IMR-90 (cell line): ENCODE measurements at regions not wholly inside any gene's neighbourhood (a gene's known extent, or its start where the extent isn't known, plus 50 kb on each side); places are given as distances from the start of the nearest gene placed in this dataset.

Experiments
- ATAC-seq: fragments of 200-7000 bp; cut with Tn5 transposase; 2 replicates; pipeline ENCODE4 v1.9.1; 2020; ENCODE audit warnings: low read depth, mild to moderate bottlenecking, moderate library complexity
- BruUV-seq: library from RNA; stranded (reverse); fragments of 400-500 nt; replicated peaks from 2 replicates; lab custom pipeline; 2021; lab: Mats Ljungman, UMichigan
- CTCF ChIA-PET: fragments of 300-600 bp; formaldehyde crosslinking; extraction: SDS; loops from one replicate; lab custom pipeline; 2021; ENCODE audit warnings: antibody characterized with exemption; lab: Yijun Ruan, JAX
- POLR2A ChIA-PET: fragments of 300-600 bp; sonication (Branson Sonifier 250); formaldehyde crosslinking; loops from one replicate; lab custom pipeline; 2022; ENCODE audit warnings: antibody characterized with exemption; ENCODE audit not compliant: unreplicated experiment; lab: Charles Lee
- DNase-seq: peaks from one replicate; pipeline ENCODE4 v3.0.0; 2013
- H2AFZ ChIP-seq: replicated peaks from 2 replicates; pipeline ENCODE3; 2013; ENCODE audit warnings: low read length, mild to moderate bottlenecking; ENCODE audit not compliant: poor library complexity
- H2AK5ac ChIP-seq: 2 replicates; pipeline ENCODE4 v1.6.1; 2013; ENCODE audit warnings: low read depth, low read length, inconsistent platforms
- H2AK9ac ChIP-seq: replicated peaks from 2 replicates; pipeline ENCODE3; 2013; ENCODE audit warnings: mild to moderate bottlenecking, low read depth, low read length, moderate library complexity; ENCODE audit not compliant: poor library complexity
- H2BK120ac ChIP-seq: 2 replicates; pipeline ENCODE4 v1.6.1; 2013; ENCODE audit warnings: low read depth, low read length, inconsistent platforms
- H2BK15ac ChIP-seq: 3 replicates; pipeline ENCODE4 v1.6.1; 2013; ENCODE audit warnings: low read depth, low read length, inconsistent platforms
- H2BK20ac ChIP-seq: 2 replicates; pipeline ENCODE4 v1.6.1; 2013; ENCODE audit warnings: low read depth, mild to moderate bottlenecking, inconsistent platforms, low read length, moderate library complexity
- H2BK5ac ChIP-seq: 2 replicates; pipeline ENCODE4 v1.6.1; 2013; ENCODE audit warnings: mild to moderate bottlenecking, low read depth, low read length, inconsistent platforms; ENCODE audit not compliant: poor library complexity, severe bottlenecking
- H3K14ac ChIP-seq: replicated peaks from 2 replicates; pipeline ENCODE4 v1.6.1; 2013; ENCODE audit warnings: low read depth, low read length, inconsistent platforms
- H3K18ac ChIP-seq: 2 replicates; pipeline ENCODE4 v1.6.1; 2013; ENCODE audit warnings: low read depth, low read length, control low read depth
- H3K23ac ChIP-seq: 2 replicates; pipeline ENCODE4 v1.6.1; 2013; ENCODE audit warnings: low read depth, low read length, inconsistent platforms
- H3K27ac ChIP-seq: 2 replicates; pipeline ENCODE4 v1.5.1; 2013; ENCODE audit warnings: mild to moderate bottlenecking, control low read depth, low read length; ENCODE audit not compliant: insufficient read depth
- H3K27me3 ChIP-seq: 2 replicates; pipeline ENCODE4 v1.6.1; 2013; ENCODE audit warnings: low read length; ENCODE audit not compliant: control insufficient read depth, insufficient read depth
- H3K36me3 ChIP-seq: 2 replicates; pipeline ENCODE4 v1.6.1; 2013; ENCODE audit warnings: low read length, mixed read lengths; ENCODE audit not compliant: control insufficient read depth, insufficient read depth
- H3K4ac ChIP-seq: 2 replicates; pipeline ENCODE4 v1.6.1; 2013; ENCODE audit warnings: low read depth, low read length, inconsistent platforms
- H3K4me1 ChIP-seq: 2 replicates; pipeline ENCODE4 v1.6.1; 2013; ENCODE audit warnings: low read length, mixed read lengths; ENCODE audit not compliant: control insufficient read depth, insufficient read depth
- H3K4me2 ChIP-seq: 2 replicates; pipeline ENCODE4 v1.6.1; 2013; ENCODE audit warnings: low read depth, mild to moderate bottlenecking, control low read depth, low read length, moderate library complexity
- H3K4me3 ChIP-seq: 2 replicates; pipeline ENCODE4 v1.5.1; 2013; ENCODE audit warnings: low read depth, mild to moderate bottlenecking, control low read depth, low read length, moderate library complexity; ENCODE audit not compliant: insufficient read depth
- H3K56ac ChIP-seq: 2 replicates; pipeline ENCODE4 v1.6.1; 2013; ENCODE audit warnings: low read length, inconsistent platforms; ENCODE audit not compliant: insufficient read depth; ENCODE audit errors: extremely low read depth
- H3K79me1 ChIP-seq, 2 experiments: 2 replicates each; pipeline ENCODE4 v1.6.1; 2013; ENCODE audit warnings: low read length in 2 of 2, inconsistent platforms in 1 of 2, low read depth in 1 of 2
- H3K9ac ChIP-seq: 2 replicates; pipeline ENCODE4 v1.6.1; 2013; ENCODE audit warnings: low read depth, low read length, control low read depth
- H3K9me1 ChIP-seq: 2 replicates; pipeline ENCODE4 v1.6.1; 2013; ENCODE audit warnings: low read length, inconsistent platforms; ENCODE audit not compliant: insufficient read depth
- H3K9me3 ChIP-seq: 2 replicates; pipeline ENCODE4 v1.6.1; 2013; ENCODE audit warnings: low read length; ENCODE audit not compliant: control insufficient read depth, insufficient read depth
- H4K20me1 ChIP-seq: 2 replicates; pipeline ENCODE4 v1.6.1; 2013; ENCODE audit warnings: low read length, inconsistent platforms; ENCODE audit not compliant: insufficient read depth
- H4K5ac ChIP-seq: 2 replicates; pipeline ENCODE4 v1.6.1; 2013; ENCODE audit warnings: mild to moderate bottlenecking, low read depth, low read length, control low read depth
- H4K8ac ChIP-seq, 2 experiments: 2 replicates each; pipeline ENCODE4 v1.6.1; 2013; ENCODE audit warnings: low read depth in 2 of 2, low read length in 2 of 2, control low read depth in 1 of 2, inconsistent platforms in 1 of 2
- H4K91ac ChIP-seq: 2 replicates; pipeline ENCODE4 v1.6.1; 2013; ENCODE audit warnings: low read depth, low read length, inconsistent platforms; ENCODE audit not compliant: insufficient read depth
- CEBPB ChIP-seq: IDR thresholded peaks from 2 replicates; pipeline ENCODE4 v1.6.1; 2012; ENCODE audit warnings: low read depth, low read length, improper control_type of control experiment
- CHD1 ChIP-seq: IDR thresholded peaks from 2 replicates; pipeline ENCODE4 v1.6.1; 2012; ENCODE audit warnings: low read depth, low read length, improper control_type of control experiment
- FOS ChIP-seq: fragments of 150-350 bp; IDR thresholded peaks from 2 replicates; pipeline ENCODE4 v1.6.1; 2016; ENCODE audit warnings: low read depth, low read length
- MAFK ChIP-seq: IDR thresholded peaks from 2 replicates; pipeline ENCODE4 v1.6.1; 2012; ENCODE audit warnings: low read depth, low read length, improper control_type of control experiment
- MAZ ChIP-seq: IDR thresholded peaks from 2 replicates; pipeline ENCODE4 v1.6.1; 2012; ENCODE audit warnings: low read depth, mild to moderate bottlenecking, low read length, improper control_type of control experiment, moderate library complexity, borderline replicate concordance
- MXI1 ChIP-seq: IDR thresholded peaks from 2 replicates; pipeline ENCODE4 v1.6.1; 2012; ENCODE audit warnings: low read depth, mild to moderate bottlenecking, low read length, moderate library complexity, borderline replicate concordance
- NFE2L2 ChIP-seq: fragments of 150-350 bp; IDR thresholded peaks from 2 replicates; pipeline ENCODE4 v1.6.1; 2016; ENCODE audit warnings: low read depth, mild to moderate bottlenecking, low read length
- POLR2A ChIP-seq: IDR thresholded peaks from 2 replicates; pipeline ENCODE4 v1.6.1; 2012; ENCODE audit warnings: mild to moderate bottlenecking, low read depth, low read length
- RAD21 ChIP-seq: IDR thresholded peaks from 2 replicates; pipeline ENCODE4 v1.6.1; 2012; ENCODE audit warnings: low read length, improper control_type of control experiment
- RCOR1 ChIP-seq: IDR thresholded peaks from 2 replicates; pipeline ENCODE4 v1.6.1; 2012; ENCODE audit warnings: mild to moderate bottlenecking, low read length, improper control_type of control experiment; ENCODE audit not compliant: insufficient replicate concordance
- RFX5 ChIP-seq: IDR thresholded peaks from 2 replicates; pipeline ENCODE4 v1.8.0; 2012; ENCODE audit warnings: low read depth, mild to moderate bottlenecking, low read length, moderate library complexity
- SMC3 ChIP-seq: fragments of 150-350 bp; IDR thresholded peaks from 2 replicates; pipeline ENCODE4 v1.6.1; 2016; ENCODE audit warnings: low read depth, mild to moderate bottlenecking, antibody characterized with exemption, low read length, moderate library complexity
- WGBS, 2 experiments: methylation state at CpG; one replicate each; pipeline versions ENCODE4 v1.1.5 to v1.1.7; 2013; ENCODE audit warnings: missing lambda C conversion rate in 2 of 2; ENCODE audit not compliant: insufficient read length in 1 of 2; ENCODE audit errors: extremely low coverage in 2 of 2; 5-methylcytosine and 5-hydroxymethylcytosine counted together
- dilution Hi-C: fragments of 300-500 bp; cut with HindIII; formaldehyde crosslinking; loops from one replicate; pipeline ENCODE4 v1.14.3; 2018; ENCODE audit warnings: low sequenced_read_pairs; ENCODE audit not compliant: unreplicated experiment
- in situ Hi-C: fragments of 300-500 bp; cut with MboI; formaldehyde crosslinking; loops from 3 replicates; pipeline ENCODE4 v1.14.3; 2019; ENCODE audit warnings: low sequenced_read_pairs, inconsistent platforms, mixed read lengths
- intact Hi-C: fragments of 100-400 bp; cut with micrococcal nuclease; formaldehyde crosslinking; loops from 2 replicates; pipeline ENCODE4 v1.10.0; 2022
- TF ChIP-seq, protein P1 (sequence below): conservative IDR thresholded peaks from 2 replicates; pipeline ENCODE4 v1.5.1; 2012; ENCODE audit warnings: mild to moderate bottlenecking, low read depth, low read length, improper control_type of control experiment
- TF ChIP-seq, protein P2 (sequence below): fragments of 150-350 bp; IDR thresholded peaks from 2 replicates; pipeline ENCODE4 v1.6.1; 2016; ENCODE audit warnings: low read depth, mild to moderate bottlenecking, low read length, moderate library complexity, borderline replicate concordance

DNA sequence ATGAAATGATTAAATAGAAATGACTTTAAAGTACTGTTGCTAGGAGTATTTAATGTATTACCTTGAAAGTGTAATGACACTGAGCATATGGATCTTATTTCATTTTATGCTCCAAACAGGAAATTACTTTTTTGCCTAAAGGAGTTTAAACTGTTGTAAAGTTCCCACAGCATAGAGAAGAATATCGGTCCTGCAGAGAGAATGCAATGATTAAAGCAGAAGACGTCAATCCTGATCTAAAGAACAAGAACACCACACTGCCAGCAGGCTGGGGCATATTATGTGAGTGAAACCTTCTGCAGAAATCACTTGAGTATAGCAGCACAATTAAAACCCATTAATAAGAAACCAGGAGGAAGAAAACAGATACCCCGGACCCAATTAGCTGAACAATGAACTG, 72.8 kb upstream of the CAMK2D start:
- TF ChIP-seq RCOR1 (no peak), CEBPB (no peak), SMC3 (no peak), CHD1 (no peak), MAFK (no peak), FOS (no peak), RFX5 (no peak), POLR2A (no peak), MXI1 (no peak), RAD21 (no peak), MAZ (no peak), NFE2L2 (no peak)
- TF ChIP-seq, protein P1, sequence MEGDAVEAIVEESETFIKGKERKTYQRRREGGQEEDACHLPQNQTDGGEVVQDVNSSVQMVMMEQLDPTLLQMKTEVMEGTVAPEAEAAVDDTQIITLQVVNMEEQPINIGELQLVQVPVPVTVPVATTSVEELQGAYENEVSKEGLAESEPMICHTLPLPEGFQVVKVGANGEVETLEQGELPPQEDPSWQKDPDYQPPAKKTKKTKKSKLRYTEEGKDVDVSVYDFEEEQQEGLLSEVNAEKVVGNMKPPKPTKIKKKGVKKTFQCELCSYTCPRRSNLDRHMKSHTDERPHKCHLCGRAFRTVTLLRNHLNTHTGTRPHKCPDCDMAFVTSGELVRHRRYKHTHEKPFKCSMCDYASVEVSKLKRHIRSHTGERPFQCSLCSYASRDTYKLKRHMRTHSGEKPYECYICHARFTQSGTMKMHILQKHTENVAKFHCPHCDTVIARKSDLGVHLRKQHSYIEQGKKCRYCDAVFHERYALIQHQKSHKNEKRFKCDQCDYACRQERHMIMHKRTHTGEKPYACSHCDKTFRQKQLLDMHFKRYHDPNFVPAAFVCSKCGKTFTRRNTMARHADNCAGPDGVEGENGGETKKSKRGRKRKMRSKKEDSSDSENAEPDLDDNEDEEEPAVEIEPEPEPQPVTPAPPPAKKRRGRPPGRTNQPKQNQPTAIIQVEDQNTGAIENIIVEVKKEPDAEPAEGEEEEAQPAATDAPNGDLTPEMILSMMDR = no peak
- TF ChIP-seq, protein P2, sequence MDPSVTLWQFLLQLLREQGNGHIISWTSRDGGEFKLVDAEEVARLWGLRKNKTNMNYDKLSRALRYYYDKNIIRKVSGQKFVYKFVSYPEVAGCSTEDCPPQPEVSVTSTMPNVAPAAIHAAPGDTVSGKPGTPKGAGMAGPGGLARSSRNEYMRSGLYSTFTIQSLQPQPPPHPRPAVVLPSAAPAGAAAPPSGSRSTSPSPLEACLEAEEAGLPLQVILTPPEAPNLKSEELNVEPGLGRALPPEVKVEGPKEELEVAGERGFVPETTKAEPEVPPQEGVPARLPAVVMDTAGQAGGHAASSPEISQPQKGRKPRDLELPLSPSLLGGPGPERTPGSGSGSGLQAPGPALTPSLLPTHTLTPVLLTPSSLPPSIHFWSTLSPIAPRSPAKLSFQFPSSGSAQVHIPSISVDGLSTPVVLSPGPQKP = no peak
- WGBS, 2 experiments = no CpG with 5 or more reads among the region's 3 CpGs
- ChIA-PET POLR2A (no interaction called here), CTCF (no interaction called here)
- Histone ChIP-seq H2BK120ac (peak overlapping the region; percentile 60), H2AFZ (no peak overlapping the region), H3K18ac (no peak overlapping the region; the same call in 1 of the 2 replicates), H3K9me3 (no peaks in the 10 kb centered on the region), H2AK5ac (0 out of 2 replicates have a peak overlapping the region, but pooled peaks have one; percentile 47), H3K23ac (no peak overlapping the region), H4K91ac (no peak overlapping the region), H2BK5ac (no peak overlapping the region), H4K5ac (no peak overlapping the region; the same call in 1 of the 2 replicates), H3K9me1 (peaks cover 4% of the 10 kb centered on the region), H3K4me2 (no peak overlapping the region), H3K4me1 (peaks cover 8% of the 10 kb centered on the region), H3K27me3 (no peaks in the 10 kb centered on the region), H3K79me1 (no peaks in the 10 kb centered on the region; a peak in 1 of 4 replicates), H3K14ac (peak overlapping the region; percentile 72), H2AK9ac (no peak overlapping the region), H3K27ac (no peak overlapping the region), H3K4ac (peak overlapping the region; percentile 28; the same call in 1 of the 2 replicates), H3K4me3 (no peak overlapping the region), H3K9ac (no peak overlapping the region), H3K36me3 (no peaks in the 10 kb centered on the region), H2BK20ac (no peak overlapping the region), H2BK15ac (no peak overlapping the region), H4K20me1 (no peaks in the 10 kb centered on the region), H4K8ac (no peak overlapping the region), H3K56ac (no peak overlapping the region)
- intact Hi-C loops (no loop called here), in situ Hi-C loops (no loop called here), dilution Hi-C loops (no loop called here)
- BruUV-seq = no TSS peak
- ATAC-seq (no peak), DNase-seq (no peak)
